NCI-H1694 treated with DMSO at 0.1 percent for 48 hours (cell line): ENCODE measurements at regions not wholly inside any gene's neighbourhood (a gene's known extent, or its start where the extent isn't known, plus 50 kb on each side); places are given as distances from the start of the nearest gene placed in this dataset.
"Not testable (repeated sequence)": the region's sequence is repeated elsewhere in the genome, so short reads cannot be mapped to it uniquely, and the experiment has no call there.

Experiments used
- DNase-seq: peaks from one replicate; lab custom pipeline; 2025; lab: John Stamatoyannopoulos, UW

DNA sequence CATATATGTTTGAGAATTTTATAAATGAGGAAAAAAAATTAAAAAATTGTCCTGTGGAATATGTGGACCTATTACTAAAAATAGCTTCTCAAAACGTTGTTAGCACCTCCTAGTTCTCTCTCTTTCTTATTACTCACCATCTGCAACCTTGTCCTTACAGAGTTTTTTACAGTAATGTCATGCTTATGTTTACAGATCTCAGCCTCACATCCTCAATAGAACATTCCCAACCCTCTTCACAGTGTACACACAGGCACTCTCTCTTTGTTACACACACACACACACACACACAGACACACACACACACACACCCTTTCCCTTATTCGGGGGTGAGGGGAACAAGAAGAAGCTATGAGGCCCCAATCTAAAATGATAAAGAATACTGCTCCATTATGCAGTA is 197.7 kb downstream of the SLITRK6 start:
- DNase-seq, result no peak

DNA sequence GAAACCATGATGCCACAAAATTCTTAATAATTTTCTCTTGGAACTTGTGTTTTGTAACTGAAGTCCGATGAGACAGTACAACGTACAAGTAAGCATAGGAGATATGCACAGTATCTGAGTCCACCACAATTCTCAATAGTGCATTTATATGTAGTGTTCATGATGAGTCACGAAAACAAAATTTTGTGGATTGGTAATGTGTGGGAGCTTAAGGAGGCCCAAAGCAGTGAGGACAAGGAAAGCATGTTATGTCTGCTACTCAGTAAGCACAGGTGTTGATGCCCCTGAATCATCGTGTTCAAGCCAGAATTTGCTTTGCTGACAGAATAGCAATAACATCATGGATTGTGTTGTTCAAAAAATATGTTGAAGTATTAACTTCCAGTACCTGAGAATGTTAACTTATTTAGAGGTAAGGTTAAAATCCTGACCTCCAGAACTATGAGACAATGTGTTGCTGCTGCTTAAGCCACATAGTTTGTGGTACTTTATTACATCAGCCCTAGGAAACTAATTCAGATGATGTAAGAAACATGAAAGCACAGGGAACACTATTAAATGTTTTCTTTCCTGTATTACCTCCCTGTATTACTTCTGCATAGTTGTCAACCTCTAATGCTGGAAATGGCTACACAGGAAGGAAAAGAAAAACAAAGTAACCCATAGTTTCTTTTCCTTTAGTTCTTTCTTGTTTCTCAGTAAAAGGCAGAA is 201.3 kb downstream of the SLITRK6 start:
- no peak for DNase-seq

DNA sequence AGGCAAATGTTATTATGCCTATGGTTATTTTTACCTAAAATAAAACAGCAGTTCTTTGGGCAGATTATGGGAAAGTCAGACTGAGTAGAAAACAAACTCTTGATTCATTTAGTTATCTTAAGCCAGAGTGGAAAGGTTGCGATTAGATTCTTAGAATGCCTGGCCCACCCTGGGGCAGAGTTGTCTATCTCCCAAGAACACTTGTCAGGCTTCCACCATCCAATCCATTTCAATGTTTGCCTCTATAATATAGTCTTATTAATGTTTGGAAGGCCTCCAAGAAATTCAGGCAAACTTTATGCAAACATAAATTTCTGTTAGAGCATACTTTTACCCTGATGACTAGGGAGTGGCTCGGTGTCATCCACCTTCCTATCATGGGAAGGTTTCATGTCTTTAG is 207.0 kb downstream of the SLITRK6 start:
- DNase-seq, result no peak

DNA sequence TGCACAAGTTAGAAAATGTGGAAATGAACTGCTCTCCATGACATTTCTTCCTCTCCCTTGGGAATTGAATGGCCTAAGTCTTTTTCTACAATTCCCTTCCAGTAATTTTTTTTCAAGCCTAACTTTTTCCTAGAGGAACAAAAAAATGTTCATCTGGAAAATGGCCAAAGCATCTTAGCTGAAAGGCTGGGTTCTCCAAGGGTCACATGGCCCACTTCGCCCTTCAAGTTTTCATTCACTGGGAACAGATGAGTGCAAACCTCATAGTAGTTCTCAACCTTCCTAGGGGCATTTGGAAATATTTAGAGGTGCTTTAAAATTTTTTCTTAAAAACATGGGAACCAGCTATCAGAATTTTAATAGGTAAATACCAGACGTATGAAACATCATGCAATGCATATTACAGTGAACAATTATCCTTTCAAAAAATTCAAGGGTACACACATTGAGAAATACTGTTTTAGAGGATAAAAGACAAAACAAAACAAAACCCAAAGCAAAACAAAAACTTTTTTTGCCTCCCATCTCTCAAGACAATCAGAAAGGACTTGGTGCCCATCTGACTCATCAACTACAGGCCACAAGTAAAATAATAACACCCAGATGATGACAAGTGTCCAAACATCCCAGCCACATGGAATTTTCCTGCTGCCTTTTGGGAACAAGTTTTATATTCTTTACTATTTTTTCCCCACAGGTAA is 208.8 kb downstream of the SLITRK6 start:
- DNase-seq, result no peak

DNA sequence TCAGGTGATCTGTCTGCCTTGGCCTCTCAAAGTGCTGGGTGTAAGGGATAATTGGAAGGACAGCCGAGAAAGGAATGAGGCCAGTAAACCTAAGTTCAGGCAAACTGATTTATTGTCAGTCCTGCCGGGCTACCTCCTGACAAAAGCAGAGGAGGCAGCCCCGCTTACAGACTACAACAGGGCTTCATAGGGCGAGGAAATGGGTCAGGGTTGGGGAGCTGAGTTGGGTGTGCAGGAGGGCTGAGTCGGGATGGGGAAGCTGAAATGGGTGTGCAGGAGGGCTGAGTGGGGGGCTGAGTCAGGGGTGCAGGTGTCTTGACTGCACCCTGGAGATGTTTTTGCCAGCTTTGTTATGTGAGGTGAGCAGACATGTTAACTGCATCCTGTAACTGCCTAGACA is 210.2 kb downstream of the SLITRK6 start:
- no peak for DNase-seq

DNA sequence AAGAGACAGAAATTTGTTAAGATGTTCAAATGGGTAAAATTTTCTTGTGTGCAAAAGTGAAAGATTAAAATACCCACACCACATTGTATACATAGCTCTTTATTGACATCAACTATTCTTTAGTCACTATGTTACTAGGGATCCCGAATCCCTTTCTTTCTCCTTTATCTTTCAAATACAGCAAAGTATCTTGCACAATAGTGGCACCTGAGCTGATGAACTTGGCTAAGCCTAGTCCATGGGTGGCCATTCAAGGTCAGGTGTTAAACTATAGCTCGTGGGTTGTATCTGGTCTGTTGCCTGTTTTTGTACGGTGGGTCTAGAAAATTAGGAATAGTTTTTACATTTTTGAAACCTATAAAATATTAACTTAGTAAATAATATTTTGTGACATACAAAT is 210.9 kb downstream of the SLITRK6 start:
- no peak for DNase-seq

DNA sequence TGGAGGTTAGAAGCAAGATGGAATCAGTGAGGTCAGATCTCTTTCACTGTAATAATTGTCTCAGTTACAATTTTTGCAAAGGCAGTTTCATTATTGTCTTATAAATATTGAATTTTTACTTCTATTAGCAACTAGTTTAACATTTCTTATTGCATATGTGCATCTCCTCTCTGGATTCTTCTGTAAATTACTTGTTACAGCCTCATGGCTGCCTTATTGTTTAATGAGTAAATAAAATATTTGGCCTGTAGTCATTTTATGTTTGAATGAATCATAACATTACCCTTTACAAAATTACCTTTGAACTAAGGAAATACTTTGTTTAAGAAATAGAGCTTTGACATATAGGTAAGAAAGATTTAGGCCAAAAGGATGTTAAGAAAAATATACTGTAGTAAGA is 212.4 kb downstream of the SLITRK6 start:
- DNase-seq, result no peak

DNA sequence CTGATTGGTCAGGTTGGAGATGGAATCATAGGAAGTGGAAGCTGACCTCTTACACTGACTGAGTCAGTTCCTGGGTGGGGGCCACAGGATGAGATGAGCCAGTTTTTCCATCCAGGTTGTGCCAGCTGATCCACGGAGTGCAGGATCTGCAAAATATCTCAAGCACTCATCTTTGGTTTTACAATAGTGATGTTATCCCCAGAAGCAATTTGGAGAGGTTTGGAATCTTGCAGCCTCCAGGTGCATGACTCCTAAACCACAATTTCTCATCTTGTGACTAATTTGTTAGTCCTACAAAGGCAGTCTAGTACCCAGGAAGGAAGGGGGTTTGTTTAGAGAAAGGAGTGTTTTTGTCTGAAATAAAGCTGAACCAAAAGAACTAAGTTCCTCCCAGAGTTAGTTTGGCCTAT is 212.8 kb downstream of the SLITRK6 start:
- no peak for DNase-seq

DNA sequence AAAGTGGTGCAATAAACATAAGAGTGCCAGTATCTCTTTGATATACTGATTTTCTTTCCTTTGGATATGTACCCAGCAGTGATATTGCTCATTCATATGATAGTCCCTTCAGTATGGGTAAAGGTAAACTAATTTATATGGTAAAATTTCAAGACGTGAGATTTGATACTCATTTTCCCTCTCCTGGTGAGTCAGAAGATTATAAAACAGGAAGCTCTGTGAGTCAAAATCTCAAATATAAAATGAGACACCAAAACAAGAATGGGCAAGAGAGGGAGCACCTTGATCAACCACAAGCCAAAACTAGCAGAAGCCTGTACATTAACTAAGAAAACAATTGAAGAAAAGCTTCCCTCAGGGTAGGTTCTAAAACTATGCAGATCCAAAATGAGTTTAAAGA is 216.3 kb downstream of the SLITRK6 start:
- no peak for DNase-seq

DNA sequence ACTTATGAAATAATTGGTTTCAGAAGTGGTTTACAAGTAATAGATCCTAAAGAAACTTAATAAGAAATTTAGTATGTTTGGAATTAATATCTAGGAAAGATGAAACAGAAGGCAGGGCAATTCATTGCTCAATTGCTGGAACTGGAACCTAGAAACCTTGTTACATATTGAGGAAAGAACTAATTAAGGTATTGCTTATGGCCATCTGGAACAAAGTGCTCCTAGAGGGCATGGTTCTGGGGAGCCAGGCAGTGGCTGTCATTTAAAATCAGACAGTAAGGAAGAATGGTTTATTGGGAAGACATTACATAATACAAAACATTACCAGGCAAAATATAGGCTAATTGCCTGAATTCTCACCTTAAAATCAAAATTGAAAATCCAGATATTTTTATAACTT is 224.1 kb downstream of the SLITRK6 start:
- no peak for DNase-seq

DNA sequence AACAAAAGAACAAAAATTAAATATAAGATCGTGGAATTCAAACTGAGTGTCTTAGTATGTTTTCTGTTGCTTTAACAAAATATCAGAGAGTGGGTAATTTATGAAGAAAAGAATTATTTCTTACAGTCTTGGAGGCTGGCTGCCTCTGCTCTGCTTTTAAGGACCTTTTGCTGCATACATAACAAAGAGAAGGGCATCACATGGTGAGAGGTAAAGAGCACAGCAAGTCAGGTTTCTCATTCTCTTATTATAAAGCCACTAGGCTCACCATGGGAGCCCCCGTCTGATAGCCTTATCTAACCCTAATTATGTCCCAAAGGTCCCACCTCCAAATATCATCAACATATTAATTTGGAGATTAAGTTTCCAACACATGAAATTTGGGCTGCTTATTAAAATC is 231.3 kb downstream of the SLITRK6 start:
- no peak for DNase-seq

DNA sequence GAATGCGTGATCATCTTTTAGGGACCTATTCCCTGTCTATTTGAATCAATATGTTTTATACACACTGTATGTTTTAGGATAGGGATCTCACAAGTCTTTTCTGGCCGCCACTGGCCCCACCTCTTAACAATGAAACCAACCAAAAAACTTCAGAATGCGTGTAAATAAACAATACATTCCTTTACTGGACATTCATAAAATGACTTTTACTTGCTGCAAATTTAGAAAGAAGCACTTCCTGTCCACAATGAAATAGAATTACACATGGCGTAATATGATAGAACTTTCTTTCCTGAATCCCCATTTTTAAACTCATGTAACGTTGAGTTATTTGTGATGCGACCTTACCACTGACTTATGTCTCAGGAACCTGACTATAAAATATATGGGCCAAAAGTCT is 233.6 kb downstream of the SLITRK6 start:
- no peak for DNase-seq

DNA sequence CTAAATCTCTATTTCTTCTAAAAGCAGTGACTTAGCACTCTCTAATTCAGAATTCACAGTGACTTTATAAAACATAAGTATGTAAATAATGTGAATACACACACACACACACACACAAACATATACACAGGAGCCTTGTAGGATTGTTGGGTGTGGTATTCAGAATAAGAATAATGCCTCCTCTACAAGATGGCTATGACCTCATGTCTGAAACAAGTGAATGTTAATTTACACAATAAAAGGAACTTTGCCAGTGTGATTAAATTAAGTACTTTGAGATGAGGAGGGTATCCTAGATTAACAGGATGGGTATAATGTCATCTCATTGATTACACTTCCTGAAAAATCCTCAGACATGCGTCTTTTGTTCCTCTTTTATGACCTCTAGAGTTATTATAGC is 234.6 kb downstream of the SLITRK6 start:
- DNase-seq, result no peak

DNA sequence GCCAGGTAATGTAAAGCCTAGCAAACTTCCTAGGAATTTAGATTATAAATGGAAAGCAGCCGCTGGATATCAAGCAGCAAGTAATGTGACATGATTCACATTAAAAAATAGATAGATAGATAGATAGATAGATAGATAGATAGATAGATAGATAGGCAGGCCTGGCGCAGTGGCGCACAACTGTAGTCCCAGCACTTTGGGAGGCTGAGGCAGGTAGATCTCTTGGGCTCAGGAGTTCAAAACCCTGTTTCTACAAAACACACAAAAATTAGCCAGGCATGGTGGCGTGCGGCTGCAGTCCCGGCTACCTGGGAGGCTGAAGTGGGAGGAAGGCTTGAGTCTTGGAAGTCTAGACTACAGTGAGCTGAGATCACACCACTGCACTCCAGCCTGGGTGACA is 236.9 kb downstream of the SLITRK6 start:
- no peak for DNase-seq

DNA sequence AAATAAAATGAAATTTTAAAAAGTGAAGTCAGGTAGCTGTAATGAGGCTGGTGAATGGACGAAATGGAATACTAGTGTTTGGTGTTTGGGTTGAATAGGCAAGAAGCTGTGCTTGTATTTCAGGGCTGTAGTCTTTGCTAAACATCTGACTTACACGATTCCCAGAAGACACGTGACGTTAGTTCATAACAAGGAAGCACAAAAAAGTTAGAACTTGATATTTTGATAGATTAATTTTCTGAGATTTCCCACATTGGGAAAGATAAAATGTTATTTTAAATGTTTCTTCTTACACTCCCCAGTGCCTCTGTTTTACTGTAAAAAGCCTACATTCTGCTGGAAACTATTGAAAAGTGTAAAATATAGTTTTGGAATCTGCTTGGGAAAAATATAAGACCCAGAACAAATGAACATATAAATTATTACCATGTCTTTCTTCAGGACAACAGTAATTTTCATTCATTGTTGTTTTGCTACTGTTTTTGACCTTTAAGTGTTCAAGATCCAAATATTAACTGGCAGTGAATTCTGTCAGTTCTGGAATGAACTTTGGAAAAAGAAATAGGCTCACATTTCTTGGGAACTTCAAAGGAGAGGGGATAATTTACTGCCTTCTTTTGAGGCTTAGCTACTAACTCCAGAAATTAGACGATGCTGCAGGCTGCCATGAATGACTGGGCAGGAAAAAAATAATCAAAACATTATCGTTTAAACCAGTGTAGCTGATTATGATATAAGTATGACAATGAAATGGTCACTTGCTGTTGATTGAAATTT is 241.3 kb downstream of the SLITRK6 start:
- no peak for DNase-seq

DNA sequence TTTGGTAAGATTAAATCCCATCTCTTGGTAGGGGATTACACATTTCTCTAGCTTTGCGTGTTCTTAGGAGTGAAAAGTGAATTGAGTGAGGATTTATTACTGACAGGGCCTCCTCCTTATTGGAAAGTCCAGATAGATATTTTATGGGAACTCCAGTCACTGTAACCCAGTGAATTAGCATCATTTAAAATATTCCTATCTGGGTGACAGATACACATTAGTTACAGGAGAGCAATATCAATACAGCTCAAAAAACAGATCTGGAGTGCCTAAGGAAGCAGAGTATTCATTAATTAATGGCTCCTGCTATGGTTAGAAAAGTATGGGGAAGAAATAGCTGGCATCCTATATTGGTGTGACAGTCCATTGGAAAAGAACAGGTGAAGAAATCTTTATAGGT is 248.2 kb downstream of the SLITRK6 start:
- DNase-seq, result no peak

DNA sequence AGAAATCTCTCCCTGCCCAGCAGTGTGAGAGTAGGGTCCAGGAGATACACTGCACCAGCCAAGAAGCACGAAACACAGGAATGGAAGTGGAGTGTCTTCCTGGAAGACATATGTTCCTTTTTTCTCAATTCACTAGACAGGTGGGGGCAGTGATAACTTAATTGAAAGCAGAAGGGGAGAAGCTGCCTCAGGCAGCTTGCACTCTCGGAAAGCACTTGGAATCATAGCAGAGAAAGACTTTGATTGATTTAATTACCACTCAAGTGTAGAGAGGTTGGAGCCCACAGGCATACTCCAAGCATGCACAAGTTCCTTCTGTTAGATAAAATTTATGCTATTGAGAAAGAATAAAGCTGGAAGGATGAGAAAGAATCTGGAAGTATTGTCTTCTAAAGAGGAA is 249.4 kb downstream of the SLITRK6 start:
- no peak for DNase-seq

DNA sequence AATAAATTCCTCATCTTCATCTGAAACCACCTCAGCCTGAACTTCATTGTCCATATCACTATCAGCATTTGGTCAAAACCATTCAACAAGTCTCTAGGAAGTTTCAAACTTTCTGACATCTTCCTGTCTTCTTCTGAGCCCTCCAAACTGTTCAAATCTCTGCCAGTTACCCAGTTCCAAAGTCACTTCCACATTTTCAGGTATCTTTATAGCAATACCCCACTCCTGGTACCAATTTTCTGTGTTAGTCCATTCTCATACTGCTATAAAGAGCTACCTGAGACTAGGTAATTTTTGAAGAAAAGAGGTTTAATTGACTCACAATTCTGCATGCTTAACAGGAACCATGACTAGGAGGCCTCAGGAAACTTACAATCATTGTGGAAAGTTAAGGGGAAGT is 250.4 kb downstream of the SLITRK6 start:
- not testable (repeated sequence) for DNase-seq

DNA sequence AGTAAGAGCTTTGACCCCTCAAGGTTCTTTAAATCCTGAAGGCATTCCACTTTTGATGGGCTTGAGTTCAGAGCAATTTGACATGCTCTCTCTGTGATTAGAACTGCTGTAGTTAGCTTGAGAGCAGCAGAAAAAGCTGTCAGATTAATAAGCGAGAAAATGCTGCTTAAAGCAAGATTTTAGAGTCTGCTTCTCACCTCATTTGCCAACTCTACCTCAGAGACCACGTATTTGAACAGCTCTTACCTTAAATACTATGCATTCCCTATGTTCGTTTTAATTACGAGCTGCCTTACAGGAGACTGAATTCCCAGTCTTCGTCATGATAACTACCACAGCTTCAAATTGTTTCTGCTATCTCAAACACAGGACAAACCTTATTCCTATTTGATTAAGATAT is 253.4 kb downstream of the SLITRK6 start:
- DNase-seq, result no peak

DNA sequence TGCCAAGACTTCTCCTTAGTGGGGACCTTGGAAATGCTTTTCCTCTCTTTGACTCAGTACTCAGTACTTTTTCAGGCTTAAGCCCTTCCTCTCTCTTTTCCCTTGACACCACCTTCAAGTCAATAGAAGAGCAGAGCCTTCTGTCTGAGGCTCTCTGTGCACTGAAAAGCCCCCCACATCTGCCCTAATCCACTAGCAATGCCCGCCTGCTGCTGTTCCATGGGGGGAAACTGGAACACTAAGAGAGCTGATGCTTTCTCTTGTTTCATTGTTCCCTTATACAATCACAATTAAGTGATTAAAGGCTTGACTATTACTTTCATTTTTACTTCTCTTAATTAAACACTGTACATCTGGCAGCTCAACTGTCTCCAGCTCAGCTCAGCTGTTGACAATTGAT is 254.5 kb downstream of the SLITRK6 start:
- DNase-seq, result no peak

DNA sequence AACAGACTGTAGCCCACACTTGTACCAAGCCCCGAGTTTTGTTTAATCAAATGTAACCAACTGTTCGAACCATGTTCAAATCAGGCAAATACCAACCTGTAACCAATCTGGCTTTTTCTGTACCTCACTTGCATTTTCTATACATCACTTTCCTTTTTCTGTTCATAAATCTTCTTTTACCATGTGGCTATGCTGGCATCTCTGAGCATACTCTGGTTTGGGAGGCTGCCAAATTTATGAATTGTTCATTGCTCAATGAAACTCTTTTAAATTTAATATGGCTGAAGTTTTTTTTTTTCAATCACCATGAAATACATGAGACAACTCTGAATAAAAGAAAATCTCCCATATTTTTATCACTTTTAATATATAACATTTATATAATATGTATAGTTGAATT is 256.1 kb downstream of the SLITRK6 start:
- no peak for DNase-seq

DNA sequence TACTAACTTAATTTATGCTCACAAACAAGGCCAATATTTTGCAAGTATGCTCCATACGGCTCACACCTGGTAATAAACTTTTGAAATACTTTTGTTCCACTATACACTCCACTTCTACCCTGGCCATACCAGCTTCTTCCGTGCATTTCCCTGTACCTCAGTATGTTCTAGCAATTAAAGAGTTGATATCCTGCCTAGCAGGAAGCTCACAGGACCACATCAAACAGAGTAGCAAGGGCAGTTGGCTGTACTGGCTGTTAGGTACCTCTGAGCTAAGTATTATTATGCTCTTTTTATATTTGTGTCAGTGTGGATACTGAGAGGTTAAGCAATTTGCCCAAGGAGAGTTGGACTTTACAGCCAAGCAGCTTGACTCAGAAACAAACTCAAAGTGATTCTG is 257.7 kb downstream of the SLITRK6 start:
- DNase-seq, result no peak

DNA sequence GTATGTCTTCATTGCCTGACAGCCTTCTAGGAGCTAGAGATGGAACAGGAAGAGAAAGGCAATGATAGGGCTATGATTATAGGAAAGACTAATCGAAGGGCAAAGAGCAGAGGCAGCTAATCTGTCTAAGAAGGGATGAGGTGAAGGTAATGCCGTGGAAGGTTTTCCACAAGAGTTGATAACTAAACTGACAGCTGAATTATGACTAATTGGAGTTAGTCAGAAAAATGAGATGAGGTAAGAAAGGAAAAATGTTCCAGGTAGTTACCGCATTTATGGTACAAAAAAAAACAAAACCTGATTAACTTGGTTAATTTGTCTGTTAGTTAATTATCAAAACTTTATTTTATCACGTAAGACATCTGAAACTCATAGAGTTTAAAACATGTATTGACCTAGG is 260.3 kb downstream of the SLITRK6 start:
- DNase-seq, result no peak
